SK-N-SH treated with all-trans-retinoic acid at 6 μM for 48 hours (cell line): ENCODE measurements at regions not wholly inside any gene's neighbourhood (a gene's known extent, or its start where the extent isn't known, plus 50 kb on each side); places are given as distances from the start of the nearest gene placed in this dataset.

Experiments used
- ATAC-seq: fragments of 200-7000 bp; cut with Tn5 transposase; 3 replicates; pipeline ENCODE4 v1.9.1; 2020; ENCODE audit warnings: mild to moderate bottlenecking, moderate library complexity
- ARNTL ChIP-seq: fragments of 450-650 bp; formaldehyde crosslinking; IDR thresholded peaks from 2 replicates; pipeline ENCODE4 v1.5.0; 2020; ENCODE audit warnings: low read depth, mild to moderate bottlenecking, moderate library complexity, borderline replicate concordance
- BACH2 ChIP-seq: fragments of 250-450 bp; sonication (Bioruptor Pico); IDR thresholded peaks from 2 replicates; pipeline ENCODE4 v1.9.0; 2021; ENCODE audit warnings: mild to moderate bottlenecking, borderline replicate concordance
- CREB5 ChIP-seq: fragments of 250-450 bp; sonication (Bioruptor Pico); IDR thresholded peaks from 2 replicates; pipeline ENCODE4 v1.5.1; 2020; ENCODE audit warnings: low read depth, mild to moderate bottlenecking, moderate library complexity
- ESRRG ChIP-seq: fragments of 250-450 bp; sonication (Bioruptor Pico); IDR thresholded peaks from 2 replicates; pipeline ENCODE4 v1.6.1; 2021; ENCODE audit warnings: mild to moderate bottlenecking
- GLIS3 ChIP-seq: fragments of 250-450 bp; sonication (Bioruptor Pico); IDR thresholded peaks from 2 replicates; pipeline ENCODE4 v1.5.0; 2020; ENCODE audit warnings: mild to moderate bottlenecking, moderate library complexity
- ISL1 ChIP-seq: fragments of 250-450 bp; sonication (Bioruptor Pico); IDR thresholded peaks from 2 replicates; pipeline ENCODE4 v2.1.2; 2022; ENCODE audit warnings: mild to moderate bottlenecking, moderate library complexity
- OSR1 ChIP-seq: fragments of 250-450 bp; sonication (Bioruptor Pico); IDR thresholded peaks from 2 replicates; pipeline ENCODE4 v1.8.0; 2022; ENCODE audit warnings: moderate library complexity, mild to moderate bottlenecking, inconsistent platforms
- PATZ1 ChIP-seq: fragments of 250-450 bp; sonication (Bioruptor Pico); IDR thresholded peaks from 2 replicates; pipeline ENCODE4 v1.8.0; 2020; ENCODE audit warnings: mild to moderate bottlenecking, moderate library complexity, borderline replicate concordance
- POU6F1 ChIP-seq: fragments of 250-450 bp; sonication (Bioruptor Pico); IDR thresholded peaks from 2 replicates; pipeline ENCODE4 v1.8.0; 2021; ENCODE audit warnings: low read depth, mild to moderate bottlenecking, moderate library complexity, borderline replicate concordance
- PPARA ChIP-seq: fragments of 250-450 bp; sonication (Bioruptor Pico); IDR thresholded peaks from 2 replicates; pipeline ENCODE4 v1.5.0; 2020; ENCODE audit warnings: mild to moderate bottlenecking, borderline replicate concordance
- RARB ChIP-seq: fragments of 250-450 bp; sonication (Bioruptor Pico); IDR thresholded peaks from 2 replicates; pipeline ENCODE4 v1.8.0; 2021; ENCODE audit warnings: mild to moderate bottlenecking, moderate library complexity
- SNAI2 ChIP-seq: fragments of 250-450 bp; sonication (Bioruptor Pico); IDR thresholded peaks from 2 replicates; pipeline ENCODE4 v1.5.0; 2020; ENCODE audit warnings: mild to moderate bottlenecking, moderate library complexity
- TCF4 ChIP-seq: fragments of 250-450 bp; sonication (Bioruptor Pico); IDR thresholded peaks from 2 replicates; pipeline ENCODE4 v1.8.0; 2021; ENCODE audit warnings: mild to moderate bottlenecking, moderate library complexity, borderline replicate concordance
- TOX ChIP-seq: fragments of 250-450 bp; sonication (Bioruptor Pico); IDR thresholded peaks from 2 replicates; pipeline ENCODE4 v1.8.0; 2021; ENCODE audit warnings: mild to moderate bottlenecking, moderate library complexity, borderline replicate concordance
- TSHZ2 ChIP-seq: fragments of 250-450 bp; sonication (Bioruptor Pico); IDR thresholded peaks from 2 replicates; pipeline ENCODE4 v1.5.0; 2020; ENCODE audit warnings: mild to moderate bottlenecking, moderate library complexity
- ZC3H10 ChIP-seq: fragments of 250-450 bp; sonication (Bioruptor Pico); IDR thresholded peaks from 2 replicates; pipeline ENCODE4 v1.5.1; 2021; ENCODE audit warnings: mild to moderate bottlenecking, moderate library complexity
- ZFP3 ChIP-seq: fragments of 250-450 bp; sonication (Bioruptor Pico); IDR thresholded peaks from 2 replicates; pipeline ENCODE4 v1.5.0; 2020; ENCODE audit warnings: mild to moderate bottlenecking, moderate library complexity
- ZFP30 ChIP-seq: fragments of 450-650 bp; formaldehyde crosslinking; IDR thresholded peaks from 2 replicates; pipeline ENCODE4 v1.5.0; 2022; ENCODE audit warnings: mild to moderate bottlenecking, moderate library complexity
- ZNF565 ChIP-seq: fragments of 450-650 bp; formaldehyde crosslinking; conservative IDR thresholded peaks from 2 replicates; pipeline ENCODE4 v1.5.0; 2020; ENCODE audit warnings: low read depth, mild to moderate bottlenecking, moderate library complexity
- ZNF70 ChIP-seq: fragments of 450-650 bp; formaldehyde crosslinking; IDR thresholded peaks from 2 replicates; pipeline ENCODE4 v1.5.0; 2020; ENCODE audit warnings: mild to moderate bottlenecking, moderate library complexity

- ATAC-seq, result no peak
- no peak for TF ChIP-seq OSR1 (CRISPR knock-in tag)
- no peak for TF ChIP-seq ZNF565
- no peak for TF ChIP-seq ZFP3 (CRISPR knock-in tag)
- no peak for TF ChIP-seq TOX (CRISPR knock-in tag)
- TF ChIP-seq ISL1, result no peak
- TF ChIP-seq TCF4, result no peak
Observed at GRCh38 chrX:13257223-13258051, 62.4 kb downstream of the ATXN3L start.

GRCh38 chrX:13256603-13257002 lies 63.2 kb downstream of the ATXN3L start:
- TF ChIP-seq RARB (CRISPR knock-in tag), result no peak
- no peak for TF ChIP-seq ZC3H10
- no peak for TF ChIP-seq SNAI2 (CRISPR knock-in tag)
- TF ChIP-seq OSR1 (CRISPR knock-in tag), result no peak
- no peak for TF ChIP-seq ZNF565
- no peak for TF ChIP-seq PATZ1 (CRISPR knock-in tag)
- TF ChIP-seq PPARA (CRISPR knock-in tag), result no peak
- TF ChIP-seq BACH2 (CRISPR knock-in tag), result no peak
- TF ChIP-seq, all 23 proteins: peak for 0
- ATAC-seq, result peak; percentile 30; the same call in 1 of the 3 replicates

GRCh38 chrX:13254870-13255269 lies 65.0 kb downstream of the ATXN3L start:
- no peak for ATAC-seq
- TF ChIP-seq ZNF565, result no peak
- no peak for TF ChIP-seq ZFP30 (CRISPR knock-in tag)
- TF ChIP-seq OSR1 (CRISPR knock-in tag), result no peak
- TF ChIP-seq SNAI2 (CRISPR knock-in tag), result no peak
- TF ChIP-seq BACH2 (CRISPR knock-in tag), result no peak
- no peak for TF ChIP-seq PATZ1 (CRISPR knock-in tag)
- no peak for TF ChIP-seq ZFP3 (CRISPR knock-in tag)
- no peak for TF ChIP-seq ZC3H10
- TF ChIP-seq ESRRG (CRISPR knock-in tag), result no peak
- TF ChIP-seq ISL1, result no peak
- no peak for TF ChIP-seq ARNTL (CRISPR knock-in tag)
- TF ChIP-seq POU6F1 (CRISPR knock-in tag), result no peak

GRCh38 chrX:13254076-13254785 lies 65.6 kb downstream of the ATXN3L start:
- TF ChIP-seq PPARA (CRISPR knock-in tag) (no peak), GLIS3 (CRISPR knock-in tag) (no peak), POU6F1 (CRISPR knock-in tag) (no peak), RARB (CRISPR knock-in tag) (no peak), ZFP3 (CRISPR knock-in tag) (no peak), ZC3H10 (no peak), TSHZ2 (CRISPR knock-in tag) (no peak), ISL1 (no peak), TOX (CRISPR knock-in tag) (no peak), CREB5 (CRISPR knock-in tag) (no peak), ZNF70 (CRISPR knock-in tag) (no peak), TCF4 (no peak)
- ATAC-seq, result peak; percentile 66
